ENCODE measurements at regions not wholly inside any gene's neighbourhood (a gene's known extent, or its start where the extent isn't known, plus 50 kb on each side); places are given as distances from the start of the nearest gene placed in this dataset.

DNA sequence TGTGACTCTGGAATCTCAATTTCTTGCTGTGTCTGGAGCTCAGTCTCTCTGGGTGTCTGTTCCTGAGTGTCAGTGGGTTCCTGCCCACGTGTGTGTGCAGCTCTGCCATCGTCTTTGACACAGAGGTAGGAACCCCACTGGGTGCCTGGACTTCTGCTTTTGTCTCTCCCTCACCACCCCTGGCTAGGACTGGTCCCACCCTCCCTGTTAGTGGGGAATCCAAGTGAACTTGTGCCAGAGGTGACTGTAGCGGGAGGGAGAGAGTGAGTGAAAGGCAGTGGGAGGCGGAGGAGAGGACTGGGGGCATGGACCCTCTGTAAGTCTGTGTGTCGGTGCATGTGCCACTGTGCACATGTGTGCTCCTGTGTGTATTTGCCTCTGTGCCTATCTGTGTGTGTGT, 299.9 kb upstream of the ZMIZ1 start:
- POLR2A ChIA-PET: no interaction called here
- H3K27me3 ChIP-seq (ENCODE audit: insufficient read depth): no peaks in the 10 kb centered on the region
- no peaks in the 10 kb centered on the region for H3K36me3 ChIP-seq (replicated peaks in 1 of 2; ENCODE audit: control insufficient read depth in 1 of 2, insufficient read depth in 2 of 2, low read length in 1 of 2)
- H3K9ac ChIP-seq: no peak overlapping the region
- H3F3A ChIP-seq (replicated peaks; ENCODE audit: insufficient read depth): no peaks in the 10 kb centered on the region
- H3K4me2 ChIP-seq: no peak overlapping the region
- H3K9me2 ChIP-seq: no peaks in the 10 kb centered on the region
- TF ChIP-seq TAF1 (IDR thresholded peaks at IDR 0.05; ENCODE audit: borderline replicate concordance, low read depth, low read length) (no peak), POLR2AphosphoS5 (IDR thresholded peaks at IDR 0.05; ENCODE audit: low read depth, low read length) (no peak), YY1 (IDR thresholded peaks at IDR 0.05; ENCODE audit: low read depth) (no peak), ELF1 (IDR thresholded peaks at IDR 0.05) (no peak), FOXM1 (IDR thresholded peaks at IDR 0.05; ENCODE audit: low read depth) (no peak), TCF12 (IDR thresholded peaks at IDR 0.05) (no peak), RXRA (IDR thresholded peaks at IDR 0.05; ENCODE audit: borderline replicate concordance, low read depth) (no peak), GATA2 (CRISPR knock-in tag; IDR thresholded peaks at IDR 0.05) (no peak)
- TF ChIP-seq, protein P1, sequence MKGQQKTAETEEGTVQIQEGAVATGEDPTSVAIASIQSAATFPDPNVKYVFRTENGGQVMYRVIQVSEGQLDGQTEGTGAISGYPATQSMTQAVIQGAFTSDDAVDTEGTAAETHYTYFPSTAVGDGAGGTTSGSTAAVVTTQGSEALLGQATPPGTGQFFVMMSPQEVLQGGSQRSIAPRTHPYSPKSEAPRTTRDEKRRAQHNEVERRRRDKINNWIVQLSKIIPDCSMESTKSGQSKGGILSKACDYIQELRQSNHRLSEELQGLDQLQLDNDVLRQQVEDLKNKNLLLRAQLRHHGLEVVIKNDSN (IDR thresholded peaks at IDR 0.05; ENCODE audit: borderline replicate concordance, low read depth): no peak
- TF ChIP-seq, protein P2, sequence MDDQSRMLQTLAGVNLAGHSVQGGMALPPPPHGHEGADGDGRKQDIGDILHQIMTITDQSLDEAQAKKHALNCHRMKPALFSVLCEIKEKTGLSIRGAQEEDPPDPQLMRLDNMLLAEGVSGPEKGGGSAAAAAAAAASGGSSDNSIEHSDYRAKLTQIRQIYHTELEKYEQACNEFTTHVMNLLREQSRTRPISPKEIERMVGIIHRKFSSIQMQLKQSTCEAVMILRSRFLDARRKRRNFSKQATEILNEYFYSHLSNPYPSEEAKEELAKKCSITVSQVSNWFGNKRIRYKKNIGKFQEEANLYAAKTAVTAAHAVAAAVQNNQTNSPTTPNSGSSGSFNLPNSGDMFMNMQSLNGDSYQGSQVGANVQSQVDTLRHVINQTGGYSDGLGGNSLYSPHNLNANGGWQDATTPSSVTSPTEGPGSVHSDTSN (IDR thresholded peaks at IDR 0.05): no peak
- TF ChIP-seq, protein P3, sequence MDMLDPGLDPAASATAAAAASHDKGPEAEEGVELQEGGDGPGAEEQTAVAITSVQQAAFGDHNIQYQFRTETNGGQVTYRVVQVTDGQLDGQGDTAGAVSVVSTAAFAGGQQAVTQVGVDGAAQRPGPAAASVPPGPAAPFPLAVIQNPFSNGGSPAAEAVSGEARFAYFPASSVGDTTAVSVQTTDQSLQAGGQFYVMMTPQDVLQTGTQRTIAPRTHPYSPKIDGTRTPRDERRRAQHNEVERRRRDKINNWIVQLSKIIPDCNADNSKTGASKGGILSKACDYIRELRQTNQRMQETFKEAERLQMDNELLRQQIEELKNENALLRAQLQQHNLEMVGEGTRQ (IDR thresholded peaks at IDR 0.05; ENCODE audit: borderline replicate concordance, low read depth, low read length): no peak
- DNase-seq: no peak
- H2AFZ ChIP-seq (ENCODE audit: low read depth): no peak overlapping the region
- H4K20me1 ChIP-seq (ENCODE audit: insufficient read depth): no peaks in the 10 kb centered on the region
- H3K4me3 ChIP-seq (ENCODE audit: low read depth in 2 of 2, low read length in 1 of 2): no peak overlapping the region
- H3K4me1 ChIP-seq (ENCODE audit: control insufficient read depth in 1 of 2, insufficient read depth in 2 of 2, low read depth in 1 of 2, low read length in 1 of 2): peaks cover 0 to 43% of the 10 kb centered on the region in 2 experiments; a peak in 1 of 4 replicates
- H3K27ac ChIP-seq (ENCODE audit: low read depth in 2 of 2, low read length in 1 of 2): no peak overlapping the region
- CTCF ChIA-PET: no interaction called here
- WGBS (ENCODE audit: low lambda C conversion rate): 81% methylated on average over 5 of the region's 5 CpGs
- H3K9me3 ChIP-seq: no peaks in the 10 kb centered on the region
- H3K79me2 ChIP-seq (ENCODE audit: insufficient read depth): no peaks in the 10 kb centered on the region

DNA sequence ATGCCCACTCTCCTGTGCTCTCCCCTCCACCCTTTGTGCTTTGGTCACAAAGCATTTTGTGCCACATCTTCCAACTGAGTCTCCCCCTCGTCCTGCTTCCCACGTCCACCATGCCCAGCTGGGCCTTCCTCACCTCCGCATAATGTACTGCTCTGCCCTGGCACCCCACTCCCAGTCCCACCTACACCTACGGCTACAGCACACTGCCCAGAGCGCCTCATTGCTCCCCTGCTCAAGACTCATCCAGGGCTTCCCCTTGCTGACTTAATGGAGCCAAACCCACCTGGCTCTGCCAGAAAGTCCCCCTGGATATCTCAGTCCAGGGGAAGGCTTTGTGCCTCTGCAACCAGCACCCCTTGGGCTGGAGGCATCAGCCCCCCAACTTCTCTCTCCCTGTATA, 299.2 kb upstream of the ZMIZ1 start:
- Histone ChIP-seq H3K4me3 (ENCODE audit: low read depth in 2 of 2, low read length in 1 of 2) (no peak overlapping the region), H3K9me3 (no peaks in the 10 kb centered on the region), H3K27me3 (ENCODE audit: insufficient read depth) (no peaks in the 10 kb centered on the region), H3K9me2 (no peaks in the 10 kb centered on the region), H3K36me3 (replicated peaks in 1 of 2; ENCODE audit: control insufficient read depth in 1 of 2, insufficient read depth in 2 of 2, low read length in 1 of 2) (no peaks in the 10 kb centered on the region), H3K79me2 (ENCODE audit: insufficient read depth) (no peaks in the 10 kb centered on the region), H3K9ac (no peak overlapping the region), H3K27ac (ENCODE audit: low read depth in 2 of 2, low read length in 1 of 2) (no peak overlapping the region), H3K4me1 (ENCODE audit: control insufficient read depth in 1 of 2, insufficient read depth in 2 of 2, low read depth in 1 of 2, low read length in 1 of 2) (peaks cover 0 to 37% of the 10 kb centered on the region in 2 experiments; a peak in 1 of 4 replicates), H3K4me2 (no peak overlapping the region), H2AFZ (ENCODE audit: low read depth) (no peak overlapping the region), H4K20me1 (ENCODE audit: insufficient read depth) (no peaks in the 10 kb centered on the region), H3F3A (replicated peaks; ENCODE audit: insufficient read depth) (no peaks in the 10 kb centered on the region)
- ChIA-PET POLR2A (no interaction called here), CTCF (no interaction called here)
- DNase-seq: no peak
- TF ChIP-seq EP300 (IDR thresholded peaks at IDR 0.05; ENCODE audit: borderline replicate concordance in 1 of 2, low read depth in 1 of 2, low read length in 1 of 2) (no peak), GABPA (IDR thresholded peaks at IDR 0.05; ENCODE audit: low read depth) (no peak), GATA2 (CRISPR knock-in tag; IDR thresholded peaks at IDR 0.05) (no peak), JUND (IDR thresholded peaks at IDR 0.05) (no peak), EZH2phosphoT487 (IDR thresholded peaks at IDR 0.05; ENCODE audit: borderline replicate concordance, low read depth) (no peak), ELF1 (IDR thresholded peaks at IDR 0.05) (no peak)
- TF ChIP-seq, protein P4, sequence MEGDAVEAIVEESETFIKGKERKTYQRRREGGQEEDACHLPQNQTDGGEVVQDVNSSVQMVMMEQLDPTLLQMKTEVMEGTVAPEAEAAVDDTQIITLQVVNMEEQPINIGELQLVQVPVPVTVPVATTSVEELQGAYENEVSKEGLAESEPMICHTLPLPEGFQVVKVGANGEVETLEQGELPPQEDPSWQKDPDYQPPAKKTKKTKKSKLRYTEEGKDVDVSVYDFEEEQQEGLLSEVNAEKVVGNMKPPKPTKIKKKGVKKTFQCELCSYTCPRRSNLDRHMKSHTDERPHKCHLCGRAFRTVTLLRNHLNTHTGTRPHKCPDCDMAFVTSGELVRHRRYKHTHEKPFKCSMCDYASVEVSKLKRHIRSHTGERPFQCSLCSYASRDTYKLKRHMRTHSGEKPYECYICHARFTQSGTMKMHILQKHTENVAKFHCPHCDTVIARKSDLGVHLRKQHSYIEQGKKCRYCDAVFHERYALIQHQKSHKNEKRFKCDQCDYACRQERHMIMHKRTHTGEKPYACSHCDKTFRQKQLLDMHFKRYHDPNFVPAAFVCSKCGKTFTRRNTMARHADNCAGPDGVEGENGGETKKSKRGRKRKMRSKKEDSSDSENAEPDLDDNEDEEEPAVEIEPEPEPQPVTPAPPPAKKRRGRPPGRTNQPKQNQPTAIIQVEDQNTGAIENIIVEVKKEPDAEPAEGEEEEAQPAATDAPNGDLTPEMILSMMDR (IDR thresholded peaks at IDR 0.05): no peak
- 80% methylated on average over 5 of the region's 5 CpGs for WGBS (ENCODE audit: low lambda C conversion rate)
